ENCODE measurements at regions not wholly inside any gene's neighbourhood (a gene's known extent, or its start where the extent isn't known, plus 50 kb on each side); places are given as distances from the start of the nearest gene placed in this dataset.

DNA sequence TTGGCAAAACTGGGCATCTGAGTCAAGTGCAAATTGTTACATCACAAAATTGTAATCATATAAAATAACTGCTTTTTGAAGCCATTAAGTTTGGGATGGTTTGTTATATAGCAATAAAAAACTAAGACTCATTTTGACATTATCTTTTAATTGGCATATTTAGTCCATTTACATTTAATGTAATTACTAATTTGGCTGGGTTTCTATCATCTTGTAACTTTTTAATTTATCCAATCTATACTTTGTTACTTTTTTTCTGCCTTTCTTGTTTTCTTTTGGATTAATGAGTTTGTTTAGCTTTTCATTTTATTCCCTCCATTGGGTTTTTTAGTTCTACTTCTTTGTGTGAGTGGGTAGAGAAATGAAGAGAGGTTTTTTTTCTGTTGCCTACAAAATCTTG is 76.3 kb downstream of the DRAM2 start:
- TF ChIP-seq TEAD4 (IDR thresholded peaks at IDR 0.05) (no peak), YY1 (IDR thresholded peaks at IDR 0.05; ENCODE audit: low read depth) (no peak), ZBTB7A (IDR thresholded peaks at IDR 0.05; ENCODE audit: low read depth) (no peak), CREB1 (IDR thresholded peaks at IDR 0.05; ENCODE audit: low read depth) (no peak), TCF12 (IDR thresholded peaks at IDR 0.05; ENCODE audit: low read depth) (no peak), MAX (IDR thresholded peaks at IDR 0.05) (no peak), NFIC (IDR thresholded peaks at IDR 0.05) (no peak), RAD21 (IDR thresholded peaks at IDR 0.05; ENCODE audit: low read depth) (no peak), REST (IDR thresholded peaks at IDR 0.05; ENCODE audit: low read depth) (no peak), TAF1 (IDR thresholded peaks at IDR 0.05; ENCODE audit: low read depth) (no peak), CEBPB (IDR thresholded peaks at IDR 0.05) (no peak), EGR1 (IDR thresholded peaks at IDR 0.05) (no peak), FOXM1 (IDR thresholded peaks at IDR 0.05; ENCODE audit: borderline replicate concordance, low read depth) (no peak)

DNA sequence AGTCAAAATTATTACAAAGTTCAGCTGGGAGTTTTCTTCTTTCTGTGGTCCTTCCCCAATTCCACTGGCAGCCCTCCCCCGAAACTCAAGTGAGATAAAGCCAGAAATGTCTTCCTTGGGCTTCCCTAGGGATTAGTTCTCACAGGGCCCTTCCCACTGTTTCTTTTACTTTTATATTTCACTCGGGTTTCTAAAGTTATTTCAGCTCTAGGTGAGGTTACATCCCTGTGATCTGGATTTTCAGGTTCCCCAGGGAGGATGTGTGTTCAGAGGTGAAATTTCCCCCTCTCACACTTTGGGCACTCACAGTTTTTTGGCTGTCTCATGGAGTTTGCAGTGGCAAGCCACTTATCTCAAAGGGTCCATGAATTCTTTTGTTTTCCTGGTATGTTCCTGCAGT is 77.3 kb downstream of the DRAM2 start:
- no peak for TF ChIP-seq EP300 (IDR thresholded peaks at IDR 0.05; ENCODE audit: borderline replicate concordance)
- TF ChIP-seq FOXM1 (IDR thresholded peaks at IDR 0.05; ENCODE audit: borderline replicate concordance, low read depth), result no peak
- no peak for TF ChIP-seq CEBPB (IDR thresholded peaks at IDR 0.05)
- TF ChIP-seq TCF12 (IDR thresholded peaks at IDR 0.05; ENCODE audit: low read depth), result no peak
- TF ChIP-seq EGR1 (IDR thresholded peaks at IDR 0.05), result no peak
- no peak for TF ChIP-seq NFIC (IDR thresholded peaks at IDR 0.05)
- TF ChIP-seq YY1 (IDR thresholded peaks at IDR 0.05; ENCODE audit: low read depth), result no peak
- no peak for TF ChIP-seq TEAD4 (IDR thresholded peaks at IDR 0.05)
- TF ChIP-seq ZBTB7A (IDR thresholded peaks at IDR 0.05; ENCODE audit: low read depth), result no peak
- no peak for TF ChIP-seq REST (IDR thresholded peaks at IDR 0.05; ENCODE audit: low read depth)
- no peak for TF ChIP-seq CREB1 (IDR thresholded peaks at IDR 0.05; ENCODE audit: low read depth)
- TF ChIP-seq RAD21 (IDR thresholded peaks at IDR 0.05; ENCODE audit: low read depth), result no peak
- TF ChIP-seq MAX (IDR thresholded peaks at IDR 0.05), result no peak

- TF ChIP-seq TAF1 (IDR thresholded peaks at IDR 0.05; ENCODE audit: low read depth) (no peak), NFIC (IDR thresholded peaks at IDR 0.05) (no peak), ZBTB7A (IDR thresholded peaks at IDR 0.05; ENCODE audit: low read depth) (no peak), REST (IDR thresholded peaks at IDR 0.05; ENCODE audit: low read depth) (no peak), MAX (IDR thresholded peaks at IDR 0.05) (no peak), CEBPB (IDR thresholded peaks at IDR 0.05) (no peak), FOXM1 (IDR thresholded peaks at IDR 0.05; ENCODE audit: borderline replicate concordance, low read depth) (no peak), EGR1 (IDR thresholded peaks at IDR 0.05) (no peak)
- TF ChIP-seq, protein P1, sequence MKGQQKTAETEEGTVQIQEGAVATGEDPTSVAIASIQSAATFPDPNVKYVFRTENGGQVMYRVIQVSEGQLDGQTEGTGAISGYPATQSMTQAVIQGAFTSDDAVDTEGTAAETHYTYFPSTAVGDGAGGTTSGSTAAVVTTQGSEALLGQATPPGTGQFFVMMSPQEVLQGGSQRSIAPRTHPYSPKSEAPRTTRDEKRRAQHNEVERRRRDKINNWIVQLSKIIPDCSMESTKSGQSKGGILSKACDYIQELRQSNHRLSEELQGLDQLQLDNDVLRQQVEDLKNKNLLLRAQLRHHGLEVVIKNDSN (IDR thresholded peaks at IDR 0.05), result no peak
Observed at GRCh38 chr1:111062081-111062480, 77.8 kb downstream of the DRAM2 start.

DNA sequence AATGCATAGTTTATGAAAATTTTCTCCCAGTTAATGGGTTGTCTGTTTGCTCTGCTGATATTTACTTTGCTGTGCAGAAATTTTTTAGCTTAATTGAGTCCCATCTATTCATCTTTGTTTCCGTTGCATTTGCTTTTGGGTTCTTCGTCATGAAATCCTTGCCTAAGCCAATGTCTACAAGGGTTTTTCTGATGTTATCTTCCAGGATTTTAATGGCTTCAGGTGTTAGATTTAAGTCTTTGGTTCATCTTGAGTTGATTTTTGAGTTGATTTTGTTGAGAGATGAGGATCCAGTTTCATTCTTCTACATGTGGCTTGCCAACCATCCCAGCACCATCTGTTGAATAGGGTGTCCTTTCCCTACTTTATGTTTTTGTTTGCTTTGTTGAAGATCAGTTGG is 85.2 kb downstream of the DRAM2 start:
- no peak for TF ChIP-seq RAD21 (IDR thresholded peaks at IDR 0.05; ENCODE audit: low read depth)
- TF ChIP-seq EGR1 (IDR thresholded peaks at IDR 0.05), result no peak
- TF ChIP-seq CEBPB (IDR thresholded peaks at IDR 0.05), result no peak
- no peak for TF ChIP-seq NFIC (IDR thresholded peaks at IDR 0.05)
- TF ChIP-seq TAF1 (IDR thresholded peaks at IDR 0.05; ENCODE audit: low read depth), result no peak
- no peak for TF ChIP-seq TCF12 (IDR thresholded peaks at IDR 0.05; ENCODE audit: low read depth)
- TF ChIP-seq MAX (IDR thresholded peaks at IDR 0.05), result no peak

- TF ChIP-seq TAF1 (IDR thresholded peaks at IDR 0.05; ENCODE audit: low read depth) (no peak), FOXM1 (IDR thresholded peaks at IDR 0.05; ENCODE audit: borderline replicate concordance, low read depth) (no peak), REST (IDR thresholded peaks at IDR 0.05; ENCODE audit: low read depth) (no peak), CEBPB (IDR thresholded peaks at IDR 0.05) (no peak), TEAD4 (IDR thresholded peaks at IDR 0.05) (no peak), MAX (IDR thresholded peaks at IDR 0.05) (no peak), YY1 (IDR thresholded peaks at IDR 0.05; ENCODE audit: low read depth) (no peak), ZBTB7A (IDR thresholded peaks at IDR 0.05; ENCODE audit: low read depth) (no peak), RAD21 (IDR thresholded peaks at IDR 0.05; ENCODE audit: low read depth) (no peak), EP300 (IDR thresholded peaks at IDR 0.05; ENCODE audit: borderline replicate concordance) (no peak), TCF12 (IDR thresholded peaks at IDR 0.05; ENCODE audit: low read depth) (no peak), CREB1 (IDR thresholded peaks at IDR 0.05; ENCODE audit: low read depth) (no peak), NFIC (IDR thresholded peaks at IDR 0.05) (no peak), EGR1 (IDR thresholded peaks at IDR 0.05) (no peak)
- TF ChIP-seq, protein P1 (IDR thresholded peaks at IDR 0.05), result no peak
Observed at GRCh38 chr1:111052246-111052645, 87.6 kb downstream of the DRAM2 start.
